Ascending aorta (tissue), 2 donors: ENCODE measurements at regions not wholly inside any gene's neighbourhood (a gene's known extent, or its start where the extent isn't known, plus 50 kb on each side); places are given as distances from the start of the nearest gene placed in this dataset.

Experiments
- DNase-seq, 2 donors: peaks; one replicate each; pipeline ENCODE4 v3.0.0-alpha.2; 2019; ENCODE audit warnings: low spot score in 2 of 2
- H3K27ac ChIP-seq, 2 donors: fragments of 200-600 bp; sonication (generic); one replicate each; pipeline ENCODE4 v1.5.1; 2016 to 2017; ENCODE audit warnings: mild to moderate bottlenecking in 1 of 2
- H3K27me3 ChIP-seq: fragments of 200-600 bp; sonication (generic); one replicate; pipeline ENCODE4 v1.5.1; 2017
- H3K36me3 ChIP-seq, 2 donors: fragments of 200-600 bp; sonication (generic); one replicate each; pipeline ENCODE4 v1.5.1; 2016
- H3K4me1 ChIP-seq, 2 donors: fragments of 200-600 bp; sonication (generic); one replicate each; pipeline ENCODE4 v1.5.1; 2016 to 2017; ENCODE audit warnings: mild to moderate bottlenecking in 1 of 2
- H3K4me3 ChIP-seq, 2 donors: fragments of 200-600 bp; sonication (generic); one replicate each; pipeline ENCODE4 v1.5.1; 2016 to 2017; ENCODE audit warnings: mild to moderate bottlenecking in 1 of 2
- H3K9me3 ChIP-seq, 2 donors: fragments of 200-600 bp; sonication (generic); one replicate each; pipeline ENCODE4 v1.5.1; 2016
- intact Hi-C: fragments of 100-400 bp; cut with DNase I; formaldehyde crosslinking; loops from one replicate; pipeline ENCODE4 v1.15.1; 2023
- TF ChIP-seq, protein P1 (sequence below), 3 experiments: fragments of 200-600 bp in 2 of 3; fragments of 450-650 bp in 1 of 3; sonication (generic) in 2 of 3; IDR thresholded peaks; one replicate each; pipeline ENCODE4 v1.5.1; 2016 to 2019; ENCODE audit warnings: antibody characterized with exemption in 3 of 3, mild to moderate bottlenecking in 1 of 3, moderate library complexity in 1 of 3

DNA sequence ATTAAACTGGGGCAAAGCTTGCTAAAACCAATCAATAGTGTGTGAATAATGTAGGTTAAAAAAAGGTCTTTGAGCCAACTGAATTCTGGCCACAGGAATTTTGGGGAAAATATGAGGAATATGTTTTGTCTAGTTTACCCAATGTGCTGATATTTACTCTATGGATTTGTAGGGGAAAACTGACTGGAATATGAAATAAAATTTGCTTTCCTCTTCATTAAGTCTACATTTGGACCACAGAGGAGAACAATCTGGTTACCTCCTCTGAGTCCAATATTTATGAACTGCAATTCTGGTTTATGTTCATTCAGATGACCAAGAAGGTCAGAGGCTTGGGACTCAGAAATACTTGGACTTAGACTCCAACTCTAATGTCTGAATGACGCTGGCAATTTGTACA lies 1042.2 kb upstream of the CNTNAP5 start:
- H3K36me3 ChIP-seq = no peaks in the 10 kb centered on the region
- no peaks in the 10 kb centered on the region for H3K27me3 ChIP-seq
- no peaks in the 10 kb centered on the region for H3K4me1 ChIP-seq
- no peak for DNase-seq
- no peak overlapping the region for H3K27ac ChIP-seq
- no peaks in the 10 kb centered on the region for H3K9me3 ChIP-seq
- H3K4me3 ChIP-seq = no peak overlapping the region
- TF ChIP-seq, protein P1, sequence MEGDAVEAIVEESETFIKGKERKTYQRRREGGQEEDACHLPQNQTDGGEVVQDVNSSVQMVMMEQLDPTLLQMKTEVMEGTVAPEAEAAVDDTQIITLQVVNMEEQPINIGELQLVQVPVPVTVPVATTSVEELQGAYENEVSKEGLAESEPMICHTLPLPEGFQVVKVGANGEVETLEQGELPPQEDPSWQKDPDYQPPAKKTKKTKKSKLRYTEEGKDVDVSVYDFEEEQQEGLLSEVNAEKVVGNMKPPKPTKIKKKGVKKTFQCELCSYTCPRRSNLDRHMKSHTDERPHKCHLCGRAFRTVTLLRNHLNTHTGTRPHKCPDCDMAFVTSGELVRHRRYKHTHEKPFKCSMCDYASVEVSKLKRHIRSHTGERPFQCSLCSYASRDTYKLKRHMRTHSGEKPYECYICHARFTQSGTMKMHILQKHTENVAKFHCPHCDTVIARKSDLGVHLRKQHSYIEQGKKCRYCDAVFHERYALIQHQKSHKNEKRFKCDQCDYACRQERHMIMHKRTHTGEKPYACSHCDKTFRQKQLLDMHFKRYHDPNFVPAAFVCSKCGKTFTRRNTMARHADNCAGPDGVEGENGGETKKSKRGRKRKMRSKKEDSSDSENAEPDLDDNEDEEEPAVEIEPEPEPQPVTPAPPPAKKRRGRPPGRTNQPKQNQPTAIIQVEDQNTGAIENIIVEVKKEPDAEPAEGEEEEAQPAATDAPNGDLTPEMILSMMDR (IDR thresholded peaks at IDR 0.05) = no peak
- intact Hi-C loops = no loop called here

- intact Hi-C loops = no loop called here
Observed at GRCh38 chr2:122988395-122989221, 1036.5 kb upstream of the CNTNAP5 start.

GRCh38 chr2:122993592-122993991 lies 1031.5 kb upstream of the CNTNAP5 start:
- intact Hi-C loops = no loop called here
- TF ChIP-seq, protein P1 (IDR thresholded peaks at IDR 0.05) = no peak
- peaks cover 0 to 4% of the 10 kb centered on the region in 2 donors for H3K9me3 ChIP-seq
- H3K4me3 ChIP-seq = no peak overlapping the region
- no peak overlapping the region for H3K27ac ChIP-seq
- no peaks in the 10 kb centered on the region for H3K27me3 ChIP-seq
- no peaks in the 10 kb centered on the region for H3K36me3 ChIP-seq
- no peak for DNase-seq
- H3K4me1 ChIP-seq = no peaks in the 10 kb centered on the region

More at GRCh38 chr2:122988395-122989221, 1036.5 kb upstream of the CNTNAP5 start:
- Histone ChIP-seq H3K27ac (no peak overlapping the region), H3K27me3 (no peaks in the 10 kb centered on the region), H3K4me3 (no peak overlapping the region), H3K9me3 (no peaks in the 10 kb centered on the region), H3K4me1 (no peaks in the 10 kb centered on the region), H3K36me3 (no peaks in the 10 kb centered on the region)
- TF ChIP-seq, protein P1 (IDR thresholded peaks at IDR 0.05) = no peak
- no peak for DNase-seq

DNA sequence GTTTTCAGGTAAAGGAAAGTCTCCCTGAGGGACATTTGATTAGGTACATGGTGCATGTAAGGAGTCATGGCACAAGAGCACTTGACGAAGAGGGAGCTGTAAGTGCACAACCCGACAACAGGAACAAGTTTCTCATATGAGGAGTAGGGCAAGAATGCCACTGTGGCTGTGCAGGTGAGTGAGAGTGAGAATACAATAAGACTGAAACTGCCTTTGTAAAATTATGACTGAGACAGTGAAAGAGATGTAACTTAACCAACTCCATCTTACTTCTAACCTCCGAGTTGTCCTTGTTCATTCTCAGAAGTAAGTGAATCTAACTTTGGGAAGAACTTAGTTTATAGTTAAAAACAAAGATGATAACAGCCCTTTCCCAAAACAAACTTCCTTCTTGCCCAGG lies 1025.8 kb upstream of the CNTNAP5 start:
- TF ChIP-seq, protein P1 (IDR thresholded peaks at IDR 0.05) = no peak
- intact Hi-C loops = no loop called here
- H3K9me3 ChIP-seq = peaks cover 0 to 4% of the 10 kb centered on the region in 2 donors
- H3K4me3 ChIP-seq = no peak overlapping the region
- no peak overlapping the region for H3K27ac ChIP-seq
- no peaks in the 10 kb centered on the region for H3K27me3 ChIP-seq
- H3K36me3 ChIP-seq = no peaks in the 10 kb centered on the region
- H3K4me1 ChIP-seq = no peaks in the 10 kb centered on the region
- no peak for DNase-seq

DNA sequence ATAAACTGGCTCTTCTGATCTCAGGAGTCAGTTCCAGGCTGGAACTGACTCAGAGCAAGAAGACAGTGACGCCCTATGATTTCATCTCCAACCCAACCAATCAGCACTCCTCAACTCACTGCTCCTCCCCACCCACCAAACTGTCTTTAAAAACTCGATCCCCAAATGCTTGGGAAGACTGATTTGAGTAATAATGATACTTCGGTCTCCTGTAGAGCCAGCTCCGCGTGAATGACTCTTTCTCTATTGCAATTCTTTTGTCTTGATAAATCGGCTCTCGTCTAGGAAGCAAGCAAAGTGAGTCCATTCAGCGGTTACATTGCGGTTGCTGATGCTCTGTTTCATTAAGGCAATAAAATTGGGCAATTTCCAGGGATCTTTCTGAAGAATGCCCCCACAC lies 1025.3 kb upstream of the CNTNAP5 start:
- TF ChIP-seq, protein P1 (IDR thresholded peaks at IDR 0.05) = no peak
- Histone ChIP-seq H3K36me3 (no peaks in the 10 kb centered on the region), H3K27me3 (no peaks in the 10 kb centered on the region), H3K9me3 (peaks cover 0 to 4% of the 10 kb centered on the region in 2 donors), H3K4me3 (no peak overlapping the region), H3K4me1 (no peaks in the 10 kb centered on the region), H3K27ac (no peak overlapping the region)
- no peak for DNase-seq
- intact Hi-C loops = no loop called here
